IPS-NIHi11 (cell line): ENCODE measurements at regions not wholly inside any gene's neighbourhood (a gene's known extent, or its start where the extent isn't known, plus 50 kb on each side); places are given as distances from the start of the nearest gene placed in this dataset.
A peak's percentile ranks its signal among the peaks of the same experiment; 100 is the strongest.
"Not testable (repeated sequence)": the region's sequence is repeated elsewhere in the genome, so short reads cannot be mapped to it uniquely, and the experiment has no call there.

Experiments used
- DNase-seq: peaks from one replicate; pipeline ENCODE4 v3.0.0; 2012; ENCODE audit warnings: mixed read lengths, low spot score

- no peak for DNase-seq
Observed at GRCh38 chr1:83511146-83511726, 487.7 kb downstream of the TTLL7 start.

- no peak for DNase-seq
Observed at GRCh38 chr1:83509301-83509781, 489.6 kb downstream of the TTLL7 start.

- no peak for DNase-seq
Observed at GRCh38 chr1:83508485-83509151, 490.3 kb downstream of the TTLL7 start.

- DNase-seq = no peak
Observed at GRCh38 chr1:83505148-83505547, 493.8 kb downstream of the TTLL7 start.

GRCh38 chr1:83503153-83503552 lies 495.8 kb downstream of the TTLL7 start:
- no peak for DNase-seq

GRCh38 chr1:83500987-83501591 lies 497.8 kb downstream of the TTLL7 start:
- DNase-seq = no peak

GRCh38 chr1:83500531-83500930 lies 498.4 kb downstream of the TTLL7 start:
- no peak for DNase-seq

GRCh38 chr1:83499998-83500397 lies 498.9 kb downstream of the TTLL7 start:
- no peak for DNase-seq

GRCh38 chr1:83497563-83497962 lies 501.4 kb downstream of the TTLL7 start:
- peak; percentile 14 for DNase-seq

GRCh38 chr1:83495560-83495959 lies 503.4 kb downstream of the TTLL7 start:
- DNase-seq = no peak

GRCh38 chr1:83493633-83494032 lies 505.3 kb downstream of the TTLL7 start:
- DNase-seq = no peak

GRCh38 chr1:83491930-83492329 lies 507.0 kb downstream of the TTLL7 start:
- DNase-seq = no peak

- DNase-seq = no peak
Observed at GRCh38 chr1:83490988-83491387, 507.9 kb downstream of the TTLL7 start.

GRCh38 chr1:83488105-83488504 lies 510.8 kb downstream of the TTLL7 start:
- DNase-seq = not testable (repeated sequence)

GRCh38 chr1:83487460-83487859 lies 511.5 kb downstream of the TTLL7 start:
- DNase-seq = not testable (repeated sequence)

- not testable (repeated sequence) for DNase-seq
Observed at GRCh38 chr1:83485314-83486019, 513.5 kb downstream of the TTLL7 start.

- DNase-seq = not testable (repeated sequence)
Observed at GRCh38 chr1:83481284-83481683, 517.6 kb downstream of the TTLL7 start.

GRCh38 chr1:83479591-83480239 lies 519.2 kb downstream of the TTLL7 start:
- not testable (repeated sequence) for DNase-seq

GRCh38 chr1:83478127-83478526 lies 520.8 kb downstream of the TTLL7 start:
- DNase-seq = not testable (repeated sequence)

GRCh38 chr1:83476518-83476917 lies 522.4 kb downstream of the TTLL7 start:
- not testable (repeated sequence) for DNase-seq

GRCh38 chr1:83474946-83475345 lies 524.0 kb downstream of the TTLL7 start:
- not testable (repeated sequence) for DNase-seq

- DNase-seq = not testable (repeated sequence)
Observed at GRCh38 chr1:83473986-83474385, 524.9 kb downstream of the TTLL7 start.
